Tibial artery (tissue), 4 donors: ENCODE measurements at regions not wholly inside any gene's neighbourhood (a gene's known extent, or its start where the extent isn't known, plus 50 kb on each side); places are given as distances from the start of the nearest gene placed in this dataset.

Source experiments
- DNase-seq, 2 donors: peaks; one replicate each; pipeline ENCODE4 v3.0.0-alpha.2; 2019
- H3K27ac ChIP-seq, 2 donors: fragments of 200-600 bp; sonication (generic) in 1 of 2; 1 replicate in 1 of 2; 2 replicates in 1 of 2; pipeline ENCODE4 v1.5.1; 2018 to 2019; ENCODE audit warnings: mild to moderate bottlenecking in 1 of 2
- H3K27me3 ChIP-seq, 2 donors: fragments of 200-600 bp; sonication (generic) in 1 of 2; one replicate each; pipeline versions ENCODE4 v1.5.1 to v1.6.0; 2016 to 2019
- H3K36me3 ChIP-seq, 3 donors: fragments of 200-600 bp; sonication (generic) in 2 of 3; one replicate each; pipeline ENCODE4 v1.5.1; 2016 to 2019; ENCODE audit warnings: mild to moderate bottlenecking in 2 of 3
- H3K4me1 ChIP-seq, 4 donors: fragments of 200-600 bp; sonication (generic) in 2 of 4; 1 replicate in 3 of 4; 2 replicates in 1 of 4; pipeline ENCODE4 v1.5.1; 2016 to 2019
- H3K4me3 ChIP-seq, 2 donors: fragments of 200-600 bp; sonication (generic) in 1 of 2; 1 replicate in 1 of 2; 2 replicates in 1 of 2; pipeline ENCODE4 v1.5.1; 2018 to 2019; ENCODE audit warnings: mild to moderate bottlenecking in 2 of 2
- H3K9me3 ChIP-seq, 3 donors: fragments of 200-600 bp; sonication (generic) in 1 of 3; one replicate each; pipeline ENCODE4 v1.5.1; 2016 to 2019
- CTCF ChIP-seq, 2 experiments: fragments of 200-600 bp in 1 of 2; fragments of 450-650 bp in 1 of 2; IDR thresholded peaks; one replicate each; pipeline ENCODE4 v1.5.1; 2017 to 2019; ENCODE audit warnings: antibody characterized with exemption in 2 of 2, mild to moderate bottlenecking in 1 of 2, moderate library complexity in 1 of 2
- intact Hi-C: fragments of 100-400 bp; cut with DNase I; formaldehyde crosslinking; loops from one replicate; pipeline ENCODE4 v1.15.0; 2023; ENCODE audit warnings: low total_unique reads

- DNase-seq = no peak
- Histone ChIP-seq H3K36me3 (no peaks in the 10 kb centered on the region), H3K27me3 (no peaks in the 10 kb centered on the region), H3K4me3 (no peak overlapping the region), H3K9me3 (no peaks in the 10 kb centered on the region), H3K4me1 (no peaks in the 10 kb centered on the region), H3K27ac (no peak overlapping the region)
- intact Hi-C loops = no loop called here
- no peak for TF ChIP-seq CTCF (IDR thresholded peaks at IDR 0.05)
Observed at GRCh38 chr1:187873126-187873525, 1044.4 kb downstream of the PLA2G4A start.

- no peaks in the 10 kb centered on the region for H3K27me3 ChIP-seq
- TF ChIP-seq CTCF (IDR thresholded peaks at IDR 0.05) = no peak
- DNase-seq = no peak
- no peak overlapping the region for H3K4me3 ChIP-seq
- H3K4me1 ChIP-seq = no peaks in the 10 kb centered on the region
- no peak overlapping the region for H3K27ac ChIP-seq
- intact Hi-C loops = no loop called here
- H3K9me3 ChIP-seq = no peaks in the 10 kb centered on the region
- H3K36me3 ChIP-seq = no peaks in the 10 kb centered on the region
Observed at GRCh38 chr1:187876775-187877174, 1048.0 kb downstream of the PLA2G4A start.

GRCh38 chr1:187877220-187877619 is 1048.5 kb downstream of the PLA2G4A start:
- H3K27me3 ChIP-seq = no peaks in the 10 kb centered on the region
- H3K4me3 ChIP-seq = no peak overlapping the region
- intact Hi-C loops = no loop called here
- H3K9me3 ChIP-seq = no peaks in the 10 kb centered on the region
- no peaks in the 10 kb centered on the region for H3K4me1 ChIP-seq
- no peak overlapping the region for H3K27ac ChIP-seq
- TF ChIP-seq CTCF (IDR thresholded peaks at IDR 0.05) = no peak
- H3K36me3 ChIP-seq = no peaks in the 10 kb centered on the region
- no peak for DNase-seq

GRCh38 chr1:187878883-187879282 is 1050.1 kb downstream of the PLA2G4A start:
- no peak for TF ChIP-seq CTCF (IDR thresholded peaks at IDR 0.05)
- Histone ChIP-seq H3K4me1 (no peaks in the 10 kb centered on the region), H3K27me3 (no peaks in the 10 kb centered on the region), H3K36me3 (no peaks in the 10 kb centered on the region), H3K9me3 (no peaks in the 10 kb centered on the region), H3K4me3 (no peak overlapping the region), H3K27ac (no peak overlapping the region)
- DNase-seq = no peak
- intact Hi-C loops = no loop called here

- intact Hi-C loops = no loop called here
- Histone ChIP-seq H3K4me1 (no peaks in the 10 kb centered on the region), H3K9me3 (no peaks in the 10 kb centered on the region), H3K4me3 (no peak overlapping the region), H3K27ac (no peak overlapping the region), H3K36me3 (no peaks in the 10 kb centered on the region), H3K27me3 (no peaks in the 10 kb centered on the region)
- DNase-seq = no peak
- TF ChIP-seq CTCF (IDR thresholded peaks at IDR 0.05) = no peak
Observed at GRCh38 chr1:187883356-187883755, 1054.6 kb downstream of the PLA2G4A start.

GRCh38 chr1:187891993-187892682 is 1063.4 kb downstream of the PLA2G4A start:
- no peak overlapping the region for H3K27ac ChIP-seq
- no peak overlapping the region for H3K4me3 ChIP-seq
- no peaks in the 10 kb centered on the region for H3K4me1 ChIP-seq
- H3K9me3 ChIP-seq = no peaks in the 10 kb centered on the region
- no peak for TF ChIP-seq CTCF (IDR thresholded peaks at IDR 0.05)
- intact Hi-C loops = no loop called here
- no peaks in the 10 kb centered on the region for H3K36me3 ChIP-seq
- no peaks in the 10 kb centered on the region for H3K27me3 ChIP-seq
- no peak for DNase-seq
